ENCODE measurements at regions not wholly inside any gene's neighbourhood (a gene's known extent, or its start where the extent isn't known, plus 50 kb on each side); places are given as distances from the start of the nearest gene placed in this dataset.

DNA sequence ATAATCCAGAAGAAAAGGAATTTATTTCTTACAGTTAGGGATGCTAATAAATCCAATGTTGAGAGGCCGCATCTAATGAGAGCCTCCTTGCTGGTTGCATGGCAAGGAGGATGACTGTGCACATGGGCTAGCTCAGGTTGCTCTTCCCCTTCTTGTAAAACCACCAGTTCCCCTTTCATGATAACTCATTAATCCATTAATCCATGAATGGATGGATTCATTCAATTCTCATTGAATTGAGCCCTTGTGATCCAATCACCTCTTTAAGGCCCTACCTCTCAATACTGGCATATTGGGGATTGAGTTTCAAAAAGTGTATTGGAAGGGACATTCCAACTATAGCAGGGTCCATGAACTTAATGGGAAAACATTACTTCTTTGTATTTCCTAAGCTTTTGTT, 149.5 kb downstream of the BMP2 start:
- ATAC-seq = no peak
- TF ChIP-seq, protein P1, sequence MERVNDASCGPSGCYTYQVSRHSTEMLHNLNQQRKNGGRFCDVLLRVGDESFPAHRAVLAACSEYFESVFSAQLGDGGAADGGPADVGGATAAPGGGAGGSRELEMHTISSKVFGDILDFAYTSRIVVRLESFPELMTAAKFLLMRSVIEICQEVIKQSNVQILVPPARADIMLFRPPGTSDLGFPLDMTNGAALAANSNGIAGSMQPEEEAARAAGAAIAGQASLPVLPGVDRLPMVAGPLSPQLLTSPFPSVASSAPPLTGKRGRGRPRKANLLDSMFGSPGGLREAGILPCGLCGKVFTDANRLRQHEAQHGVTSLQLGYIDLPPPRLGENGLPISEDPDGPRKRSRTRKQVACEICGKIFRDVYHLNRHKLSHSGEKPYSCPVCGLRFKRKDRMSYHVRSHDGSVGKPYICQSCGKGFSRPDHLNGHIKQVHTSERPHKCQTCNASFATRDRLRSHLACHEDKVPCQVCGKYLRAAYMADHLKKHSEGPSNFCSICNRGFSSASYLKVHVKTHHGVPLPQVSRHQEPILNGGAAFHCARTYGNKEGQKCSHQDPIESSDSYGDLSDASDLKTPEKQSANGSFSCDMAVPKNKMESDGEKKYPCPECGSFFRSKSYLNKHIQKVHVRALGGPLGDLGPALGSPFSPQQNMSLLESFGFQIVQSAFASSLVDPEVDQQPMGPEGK (CRISPR knock-in tag; IDR thresholded peaks at IDR 0.05; ENCODE audit: borderline replicate concordance) = no peak
- TF ChIP-seq ZFP3 (CRISPR knock-in tag; IDR thresholded peaks at IDR 0.05) (no peak), BACH2 (CRISPR knock-in tag; IDR thresholded peaks at IDR 0.05; ENCODE audit: borderline replicate concordance) (no peak), ESRRG (CRISPR knock-in tag; IDR thresholded peaks at IDR 0.05) (no peak), ZFP30 (CRISPR knock-in tag; IDR thresholded peaks at IDR 0.05) (no peak), TOX (CRISPR knock-in tag; IDR thresholded peaks at IDR 0.05; ENCODE audit: borderline replicate concordance) (no peak), ZNF8 (CRISPR knock-in tag; IDR thresholded peaks at IDR 0.05) (no peak), RARB (CRISPR knock-in tag; IDR thresholded peaks at IDR 0.05) (no peak), SNAI2 (CRISPR knock-in tag; IDR thresholded peaks at IDR 0.05) (no peak), ZC3H10 (CRISPR knock-in tag; IDR thresholded peaks at IDR 0.05) (no peak), GLIS3 (CRISPR knock-in tag; IDR thresholded peaks at IDR 0.05) (no peak), CSDC2 (CRISPR knock-in tag; IDR thresholded peaks at IDR 0.05) (no peak), ZNF70 (CRISPR knock-in tag; IDR thresholded peaks at IDR 0.05) (no peak), PPARA (CRISPR knock-in tag; IDR thresholded peaks at IDR 0.05; ENCODE audit: borderline replicate concordance) (no peak), ZNF565 (CRISPR knock-in tag; conservative IDR thresholded peaks at IDR 0.05; ENCODE audit: low read depth) (no peak), ISL1 (CRISPR knock-in tag; IDR thresholded peaks at IDR 0.05) (no peak)
- TF ChIP-seq, protein P2, sequence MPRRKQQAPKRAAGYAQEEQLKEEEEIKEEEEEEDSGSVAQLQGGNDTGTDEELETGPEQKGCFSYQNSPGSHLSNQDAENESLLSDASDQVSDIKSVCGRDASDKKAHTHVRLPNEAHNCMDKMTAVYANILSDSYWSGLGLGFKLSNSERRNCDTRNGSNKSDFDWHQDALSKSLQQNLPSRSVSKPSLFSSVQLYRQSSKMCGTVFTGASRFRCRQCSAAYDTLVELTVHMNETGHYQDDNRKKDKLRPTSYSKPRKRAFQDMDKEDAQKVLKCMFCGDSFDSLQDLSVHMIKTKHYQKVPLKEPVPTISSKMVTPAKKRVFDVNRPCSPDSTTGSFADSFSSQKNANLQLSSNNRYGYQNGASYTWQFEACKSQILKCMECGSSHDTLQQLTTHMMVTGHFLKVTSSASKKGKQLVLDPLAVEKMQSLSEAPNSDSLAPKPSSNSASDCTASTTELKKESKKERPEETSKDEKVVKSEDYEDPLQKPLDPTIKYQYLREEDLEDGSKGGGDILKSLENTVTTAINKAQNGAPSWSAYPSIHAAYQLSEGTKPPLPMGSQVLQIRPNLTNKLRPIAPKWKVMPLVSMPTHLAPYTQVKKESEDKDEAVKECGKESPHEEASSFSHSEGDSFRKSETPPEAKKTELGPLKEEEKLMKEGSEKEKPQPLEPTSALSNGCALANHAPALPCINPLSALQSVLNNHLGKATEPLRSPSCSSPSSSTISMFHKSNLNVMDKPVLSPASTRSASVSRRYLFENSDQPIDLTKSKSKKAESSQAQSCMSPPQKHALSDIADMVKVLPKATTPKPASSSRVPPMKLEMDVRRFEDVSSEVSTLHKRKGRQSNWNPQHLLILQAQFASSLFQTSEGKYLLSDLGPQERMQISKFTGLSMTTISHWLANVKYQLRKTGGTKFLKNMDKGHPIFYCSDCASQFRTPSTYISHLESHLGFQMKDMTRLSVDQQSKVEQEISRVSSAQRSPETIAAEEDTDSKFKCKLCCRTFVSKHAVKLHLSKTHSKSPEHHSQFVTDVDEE (CRISPR knock-in tag; IDR thresholded peaks at IDR 0.05) = no peak
- TF ChIP-seq, protein P3, sequence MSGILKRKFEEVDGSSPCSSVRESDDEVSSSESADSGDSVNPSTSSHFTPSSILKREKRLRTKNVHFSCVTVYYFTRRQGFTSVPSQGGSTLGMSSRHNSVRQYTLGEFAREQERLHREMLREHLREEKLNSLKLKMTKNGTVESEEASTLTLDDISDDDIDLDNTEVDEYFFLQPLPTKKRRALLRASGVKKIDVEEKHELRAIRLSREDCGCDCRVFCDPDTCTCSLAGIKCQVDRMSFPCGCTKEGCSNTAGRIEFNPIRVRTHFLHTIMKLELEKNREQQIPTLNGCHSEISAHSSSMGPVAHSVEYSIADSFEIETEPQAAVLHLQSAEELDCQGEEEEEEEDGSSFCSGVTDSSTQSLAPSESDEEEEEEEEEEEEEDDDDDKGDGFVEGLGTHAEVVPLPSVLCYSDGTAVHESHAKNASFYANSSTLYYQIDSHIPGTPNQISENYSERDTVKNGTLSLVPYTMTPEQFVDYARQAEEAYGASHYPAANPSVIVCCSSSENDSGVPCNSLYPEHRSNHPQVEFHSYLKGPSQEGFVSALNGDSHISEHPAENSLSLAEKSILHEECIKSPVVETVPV (CRISPR knock-in tag; IDR thresholded peaks at IDR 0.05) = no peak

DNA sequence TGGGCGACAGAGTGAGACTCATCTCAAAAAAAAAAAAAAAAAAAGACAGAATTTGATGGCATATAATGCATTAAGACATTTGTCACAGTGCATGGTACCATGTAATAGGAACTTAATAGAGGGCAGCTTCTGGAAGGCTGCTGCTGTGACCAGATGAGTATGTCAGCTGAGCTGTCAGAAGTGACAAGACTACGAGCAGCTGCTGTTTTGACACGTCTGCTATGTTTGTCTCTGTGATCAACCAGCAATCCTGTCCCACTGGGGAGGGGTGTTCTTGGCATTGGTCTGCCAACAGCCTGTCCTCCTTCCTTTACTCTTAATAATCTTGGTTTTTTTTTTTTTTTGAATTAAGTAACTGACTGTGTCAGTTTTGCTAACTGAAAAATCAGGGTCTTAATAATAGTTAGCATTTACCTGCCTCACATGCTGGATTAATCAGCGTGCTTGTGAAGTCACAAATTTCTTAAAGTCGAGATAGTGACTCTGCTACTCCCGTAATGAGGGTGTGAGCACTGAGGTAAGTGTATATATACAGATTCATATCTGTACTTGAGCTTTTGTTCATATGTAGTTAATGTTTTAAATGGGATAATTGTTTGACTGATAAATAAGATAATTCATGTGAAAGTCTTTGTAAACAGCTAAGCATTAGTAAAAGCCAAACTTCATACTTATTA, 152.4 kb downstream of the BMP2 start:
- TF ChIP-seq, protein P2 (CRISPR knock-in tag; IDR thresholded peaks at IDR 0.05) = no peak
- TF ChIP-seq RARB (CRISPR knock-in tag; IDR thresholded peaks at IDR 0.05) (no peak), ZNF565 (CRISPR knock-in tag; conservative IDR thresholded peaks at IDR 0.05; ENCODE audit: low read depth) (no peak), CSDC2 (CRISPR knock-in tag; IDR thresholded peaks at IDR 0.05) (no peak), ZFP3 (CRISPR knock-in tag; IDR thresholded peaks at IDR 0.05) (no peak), BACH2 (CRISPR knock-in tag; IDR thresholded peaks at IDR 0.05; ENCODE audit: borderline replicate concordance) (no peak), TCF4 (CRISPR knock-in tag; IDR thresholded peaks at IDR 0.05; ENCODE audit: borderline replicate concordance) (no peak), ZNF70 (CRISPR knock-in tag; IDR thresholded peaks at IDR 0.05) (no peak)
- no peak for ATAC-seq

DNA sequence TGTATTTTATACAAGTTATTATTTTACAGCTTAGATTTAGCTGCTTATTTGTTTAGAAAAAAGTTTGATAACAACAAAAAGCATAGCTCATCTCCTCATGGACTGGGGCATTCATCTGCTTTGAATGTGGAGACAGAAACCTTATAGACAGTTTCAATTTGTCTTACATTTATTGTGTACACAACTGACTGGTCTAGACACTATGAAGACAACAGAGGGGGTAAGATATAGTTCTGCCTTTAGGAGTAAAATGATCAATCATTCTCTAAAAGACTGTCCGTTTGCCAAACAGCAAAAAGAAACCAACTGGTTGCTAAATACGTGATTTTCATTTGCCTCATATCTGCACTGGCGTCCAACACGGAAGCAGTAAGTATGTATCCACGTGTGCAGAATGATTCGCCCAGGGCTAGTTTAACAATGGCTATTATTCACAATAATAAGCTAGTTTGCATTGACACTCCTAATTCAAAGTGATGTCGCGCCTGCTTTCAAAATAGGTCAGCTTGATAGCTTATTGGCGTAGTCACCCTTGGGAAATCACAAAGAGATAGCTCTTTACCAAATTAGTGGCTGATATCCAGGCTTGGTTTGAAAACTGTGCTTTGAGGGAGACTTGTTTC, 153.6 kb downstream of the BMP2 start:
- ATAC-seq = no peak
- TF ChIP-seq, protein P3 (CRISPR knock-in tag; IDR thresholded peaks at IDR 0.05) = no peak
- TF ChIP-seq ZNF8 (CRISPR knock-in tag; IDR thresholded peaks at IDR 0.05) (no peak), ZNF70 (CRISPR knock-in tag; IDR thresholded peaks at IDR 0.05) (no peak), TCF4 (CRISPR knock-in tag; IDR thresholded peaks at IDR 0.05; ENCODE audit: borderline replicate concordance) (no peak), TOX (CRISPR knock-in tag; IDR thresholded peaks at IDR 0.05; ENCODE audit: borderline replicate concordance) (no peak), ISL1 (CRISPR knock-in tag; IDR thresholded peaks at IDR 0.05) (no peak), ZNF565 (CRISPR knock-in tag; conservative IDR thresholded peaks at IDR 0.05; ENCODE audit: low read depth) (no peak)
- TF ChIP-seq, protein P4, sequence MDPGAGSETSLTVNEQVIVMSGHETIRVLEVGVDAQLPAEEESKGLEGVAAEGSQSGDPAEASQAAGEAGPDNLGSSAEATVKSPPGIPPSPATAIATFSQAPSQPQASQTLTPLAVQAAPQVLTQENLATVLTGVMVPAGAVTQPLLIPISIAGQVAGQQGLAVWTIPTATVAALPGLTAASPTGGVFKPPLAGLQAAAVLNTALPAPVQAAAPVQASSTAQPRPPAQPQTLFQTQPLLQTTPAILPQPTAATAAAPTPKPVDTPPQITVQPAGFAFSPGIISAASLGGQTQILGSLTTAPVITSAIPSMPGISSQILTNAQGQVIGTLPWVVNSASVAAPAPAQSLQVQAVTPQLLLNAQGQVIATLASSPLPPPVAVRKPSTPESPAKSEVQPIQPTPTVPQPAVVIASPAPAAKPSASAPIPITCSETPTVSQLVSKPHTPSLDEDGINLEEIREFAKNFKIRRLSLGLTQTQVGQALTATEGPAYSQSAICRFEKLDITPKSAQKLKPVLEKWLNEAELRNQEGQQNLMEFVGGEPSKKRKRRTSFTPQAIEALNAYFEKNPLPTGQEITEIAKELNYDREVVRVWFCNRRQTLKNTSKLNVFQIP (CRISPR knock-in tag; IDR thresholded peaks at IDR 0.05; ENCODE audit: borderline replicate concordance, low read depth) = no peak
- TF ChIP-seq, protein P2 (CRISPR knock-in tag; IDR thresholded peaks at IDR 0.05) = no peak

All from SK-N-SH treated with all-trans-retinoic acid at 6 μM for 48 hours (cell line).